Thyroid gland (tissue), 4 donors: ENCODE measurements at regions not wholly inside any gene's neighbourhood (a gene's known extent, or its start where the extent isn't known, plus 50 kb on each side); places are given as distances from the start of the nearest gene placed in this dataset.

Experiments used
- POLR2A ChIP-seq, 2 donors: fragments of 450-650 bp; IDR thresholded peaks; one replicate each; pipeline ENCODE4 v1.6.1; 2017; ENCODE audit warnings: antibody characterized with exemption in 2 of 2, mild to moderate bottlenecking in 2 of 2, moderate library complexity in 1 of 2
- TF ChIP-seq, protein P1 (sequence below), 6 experiments: fragments of 200-600 bp in 3 of 6; fragments of 450-650 bp in 3 of 6; sonication (generic) in 3 of 6; IDR thresholded peaks; one replicate each; pipeline ENCODE4 v1.5.1; 2016 to 2019; ENCODE audit warnings: antibody characterized with exemption in 6 of 6, mild to moderate bottlenecking in 2 of 6, inconsistent platforms in 1 of 6, moderate library complexity in 1 of 6

DNA sequence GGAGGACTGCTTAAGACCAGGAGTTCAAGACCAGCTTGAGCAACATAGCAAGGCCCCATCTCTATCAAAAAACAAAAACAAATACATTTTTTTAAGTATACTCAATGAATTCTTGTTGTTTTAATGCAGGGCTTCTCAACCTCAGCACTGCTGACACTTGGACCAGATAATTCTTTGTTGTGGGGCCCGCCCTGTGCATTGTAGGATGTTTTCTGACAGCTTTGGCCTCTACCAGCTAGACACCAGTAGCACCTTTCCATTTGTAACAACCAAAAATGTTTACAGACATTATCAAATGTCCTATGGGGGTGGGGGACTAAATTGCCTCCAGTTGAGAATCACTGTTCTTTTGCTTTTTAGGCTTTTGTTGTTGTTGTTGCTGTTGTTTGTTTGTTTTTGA, 128.1 kb upstream of the MDM1 start:
- TF ChIP-seq, protein P1, sequence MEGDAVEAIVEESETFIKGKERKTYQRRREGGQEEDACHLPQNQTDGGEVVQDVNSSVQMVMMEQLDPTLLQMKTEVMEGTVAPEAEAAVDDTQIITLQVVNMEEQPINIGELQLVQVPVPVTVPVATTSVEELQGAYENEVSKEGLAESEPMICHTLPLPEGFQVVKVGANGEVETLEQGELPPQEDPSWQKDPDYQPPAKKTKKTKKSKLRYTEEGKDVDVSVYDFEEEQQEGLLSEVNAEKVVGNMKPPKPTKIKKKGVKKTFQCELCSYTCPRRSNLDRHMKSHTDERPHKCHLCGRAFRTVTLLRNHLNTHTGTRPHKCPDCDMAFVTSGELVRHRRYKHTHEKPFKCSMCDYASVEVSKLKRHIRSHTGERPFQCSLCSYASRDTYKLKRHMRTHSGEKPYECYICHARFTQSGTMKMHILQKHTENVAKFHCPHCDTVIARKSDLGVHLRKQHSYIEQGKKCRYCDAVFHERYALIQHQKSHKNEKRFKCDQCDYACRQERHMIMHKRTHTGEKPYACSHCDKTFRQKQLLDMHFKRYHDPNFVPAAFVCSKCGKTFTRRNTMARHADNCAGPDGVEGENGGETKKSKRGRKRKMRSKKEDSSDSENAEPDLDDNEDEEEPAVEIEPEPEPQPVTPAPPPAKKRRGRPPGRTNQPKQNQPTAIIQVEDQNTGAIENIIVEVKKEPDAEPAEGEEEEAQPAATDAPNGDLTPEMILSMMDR (IDR thresholded peaks at IDR 0.05) = no peak
- TF ChIP-seq POLR2A (IDR thresholded peaks at IDR 0.05) = no peak
